ENCODE measurements at regions not wholly inside any gene's neighbourhood (a gene's known extent, or its start where the extent isn't known, plus 50 kb on each side); places are given as distances from the start of the nearest gene placed in this dataset.

- TF ChIP-seq, protein P1, sequence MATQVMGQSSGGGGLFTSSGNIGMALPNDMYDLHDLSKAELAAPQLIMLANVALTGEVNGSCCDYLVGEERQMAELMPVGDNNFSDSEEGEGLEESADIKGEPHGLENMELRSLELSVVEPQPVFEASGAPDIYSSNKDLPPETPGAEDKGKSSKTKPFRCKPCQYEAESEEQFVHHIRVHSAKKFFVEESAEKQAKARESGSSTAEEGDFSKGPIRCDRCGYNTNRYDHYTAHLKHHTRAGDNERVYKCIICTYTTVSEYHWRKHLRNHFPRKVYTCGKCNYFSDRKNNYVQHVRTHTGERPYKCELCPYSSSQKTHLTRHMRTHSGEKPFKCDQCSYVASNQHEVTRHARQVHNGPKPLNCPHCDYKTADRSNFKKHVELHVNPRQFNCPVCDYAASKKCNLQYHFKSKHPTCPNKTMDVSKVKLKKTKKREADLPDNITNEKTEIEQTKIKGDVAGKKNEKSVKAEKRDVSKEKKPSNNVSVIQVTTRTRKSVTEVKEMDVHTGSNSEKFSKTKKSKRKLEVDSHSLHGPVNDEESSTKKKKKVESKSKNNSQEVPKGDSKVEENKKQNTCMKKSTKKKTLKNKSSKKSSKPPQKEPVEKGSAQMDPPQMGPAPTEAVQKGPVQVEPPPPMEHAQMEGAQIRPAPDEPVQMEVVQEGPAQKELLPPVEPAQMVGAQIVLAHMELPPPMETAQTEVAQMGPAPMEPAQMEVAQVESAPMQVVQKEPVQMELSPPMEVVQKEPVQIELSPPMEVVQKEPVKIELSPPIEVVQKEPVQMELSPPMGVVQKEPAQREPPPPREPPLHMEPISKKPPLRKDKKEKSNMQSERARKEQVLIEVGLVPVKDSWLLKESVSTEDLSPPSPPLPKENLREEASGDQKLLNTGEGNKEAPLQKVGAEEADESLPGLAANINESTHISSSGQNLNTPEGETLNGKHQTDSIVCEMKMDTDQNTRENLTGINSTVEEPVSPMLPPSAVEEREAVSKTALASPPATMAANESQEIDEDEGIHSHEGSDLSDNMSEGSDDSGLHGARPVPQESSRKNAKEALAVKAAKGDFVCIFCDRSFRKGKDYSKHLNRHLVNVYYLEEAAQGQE (IDR thresholded peaks at IDR 0.05; ENCODE audit: insufficient read depth in 1 of 2, low read depth in 2 of 2, low read length in 2 of 2), result no peak
- TF ChIP-seq SIN3A (IDR thresholded peaks at IDR 0.05; ENCODE audit: borderline replicate concordance, insufficient read depth, low read length) (no peak), TAF1 (IDR thresholded peaks at IDR 0.05; ENCODE audit: borderline replicate concordance, insufficient read depth, low read length) (no peak), POLR2AphosphoS5 (IDR thresholded peaks at IDR 0.05; ENCODE audit: low read depth, low read length) (no peak), FOXP2 (optimal IDR thresholded peaks at IDR 0.05; ENCODE audit: borderline replicate concordance, extremely low read depth, extremely low read length, insufficient read depth) (no peak)
Observed at GRCh38 chr9:105887679-105888078, 193.3 kb downstream of the TMEM38B start.

DNA sequence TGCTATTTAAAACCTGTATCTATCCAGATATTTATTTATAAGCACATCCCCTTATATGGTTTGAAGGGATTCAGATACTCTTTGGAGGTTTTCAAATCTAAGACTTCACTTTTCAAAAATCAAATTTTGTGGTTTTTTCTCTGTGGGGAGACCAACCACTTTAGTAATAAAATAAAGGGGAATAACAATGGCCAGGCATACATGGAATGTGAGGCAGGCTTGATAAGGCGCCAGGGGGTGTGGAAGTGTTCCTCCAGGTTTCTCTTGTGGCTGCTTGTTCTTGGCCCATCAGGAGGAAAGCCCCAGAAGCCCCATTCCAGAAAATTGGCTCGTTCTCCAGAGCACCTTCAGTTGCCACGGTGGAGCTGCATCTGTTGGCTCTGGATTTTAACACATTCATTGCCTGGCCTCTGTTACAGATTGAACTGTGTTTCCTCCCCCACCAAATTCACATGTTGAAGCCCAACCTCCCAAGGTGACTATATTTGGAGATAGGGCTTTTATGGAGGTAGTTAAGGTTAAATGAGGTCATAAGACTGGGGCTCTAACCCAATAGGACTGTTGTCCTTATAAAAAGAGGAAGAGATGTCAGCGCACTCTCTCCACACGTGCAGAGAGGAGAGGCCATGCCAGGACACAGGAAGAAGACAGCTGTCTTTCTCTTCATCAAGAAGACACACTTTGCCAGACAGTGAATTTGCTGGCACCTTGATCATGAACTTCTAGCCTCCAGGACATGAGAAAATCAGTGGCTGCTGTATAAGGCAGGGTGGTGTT, 195.9 kb downstream of the TMEM38B start:
- TF ChIP-seq, protein P1 (IDR thresholded peaks at IDR 0.05; ENCODE audit: insufficient read depth in 1 of 2, low read depth in 2 of 2, low read length in 2 of 2), result no peak
- TF ChIP-seq POLR2AphosphoS5 (IDR thresholded peaks at IDR 0.05; ENCODE audit: low read depth, low read length), result no peak

DNA sequence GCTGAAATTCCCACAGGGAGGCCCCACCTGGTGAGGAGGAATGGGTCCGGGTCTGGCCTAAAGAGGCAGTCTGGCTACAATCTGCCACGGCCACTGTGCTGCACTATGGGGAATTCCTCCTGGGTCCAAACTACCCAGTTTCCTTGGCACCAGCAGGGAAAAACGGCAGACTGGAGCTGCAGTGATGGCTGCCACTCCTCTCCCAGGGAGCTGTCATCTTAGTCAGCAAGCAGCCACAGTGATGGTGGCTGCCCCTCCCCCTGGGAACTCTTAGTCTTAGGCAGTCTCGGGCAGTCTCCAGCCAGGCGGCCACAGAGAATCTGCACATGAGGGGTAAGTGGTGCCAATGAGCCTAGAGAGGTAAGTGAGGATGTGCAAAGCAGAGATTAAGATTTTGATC, 205.8 kb downstream of the TMEM38B start:
- TF ChIP-seq POLR2AphosphoS5 (IDR thresholded peaks at IDR 0.05; ENCODE audit: low read depth, low read length) (no peak), FOXP2 (optimal IDR thresholded peaks at IDR 0.05; ENCODE audit: borderline replicate concordance, extremely low read depth, extremely low read length, insufficient read depth) (no peak)

GRCh38 chr9:105901514-105902109, 207.3 kb downstream of the TMEM38B start:
- TF ChIP-seq TAF1 (IDR thresholded peaks at IDR 0.05; ENCODE audit: borderline replicate concordance, insufficient read depth, low read length), result no peak
- no peak for TF ChIP-seq SIN3A (IDR thresholded peaks at IDR 0.05; ENCODE audit: borderline replicate concordance, insufficient read depth, low read length)
- TF ChIP-seq, protein P1 (IDR thresholded peaks at IDR 0.05; ENCODE audit: insufficient read depth in 1 of 2, low read depth in 2 of 2, low read length in 2 of 2), result no peak
- no peak for TF ChIP-seq FOXP2 (optimal IDR thresholded peaks at IDR 0.05; ENCODE audit: borderline replicate concordance, extremely low read depth, extremely low read length, insufficient read depth)
- TF ChIP-seq POLR2AphosphoS5 (IDR thresholded peaks at IDR 0.05; ENCODE audit: low read depth, low read length), result no peak

DNA sequence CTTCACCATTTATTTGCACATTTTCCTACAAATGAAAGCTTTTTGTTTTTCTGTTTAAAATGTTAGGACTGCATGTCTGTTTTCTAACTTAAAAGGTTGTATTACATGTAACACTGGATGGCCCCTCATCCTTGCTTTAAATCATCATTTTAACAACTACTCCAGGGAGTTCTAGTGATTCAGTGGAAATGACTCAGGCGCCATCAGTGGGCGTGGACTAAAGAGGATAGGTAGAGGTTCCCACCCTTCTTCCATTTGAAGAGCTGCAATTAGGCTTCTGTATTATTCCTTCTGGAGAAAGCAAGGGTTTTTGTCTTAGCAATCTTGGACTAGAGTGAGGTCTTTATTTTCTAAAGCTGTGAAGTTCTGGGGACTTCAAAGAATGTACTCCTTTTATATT, 213.7 kb downstream of the TMEM38B start:
- TF ChIP-seq FOXP2 (optimal IDR thresholded peaks at IDR 0.05; ENCODE audit: borderline replicate concordance, extremely low read depth, extremely low read length, insufficient read depth) (no peak), SIN3A (IDR thresholded peaks at IDR 0.05; ENCODE audit: borderline replicate concordance, insufficient read depth, low read length) (no peak), TAF1 (IDR thresholded peaks at IDR 0.05; ENCODE audit: borderline replicate concordance, insufficient read depth, low read length) (no peak), POLR2AphosphoS5 (IDR thresholded peaks at IDR 0.05; ENCODE audit: low read depth, low read length) (no peak)
- TF ChIP-seq, protein P1 (IDR thresholded peaks at IDR 0.05; ENCODE audit: insufficient read depth in 1 of 2, low read depth in 2 of 2, low read length in 2 of 2), result no peak

Measured in PFSK-1 (cell line).